Gastrocnemius medialis (tissue), 4 donors: ENCODE measurements at regions not wholly inside any gene's neighbourhood (a gene's known extent, or its start where the extent isn't known, plus 50 kb on each side); places are given as distances from the start of the nearest gene placed in this dataset.
"Not testable (repeated sequence)": the region's sequence is repeated elsewhere in the genome, so short reads cannot be mapped to it uniquely, and the experiment has no call there.

Experiments
- ATAC-seq, 2 donors: fragments of 150-250 bp; one replicate each; pipeline ENCODE4 v1.9.1; 2016
- DNase-seq, 2 donors: peaks; one replicate each; pipeline ENCODE4 v3.0.0-alpha.2; 2019
- H3K27ac ChIP-seq, 4 donors: fragments of 200-600 bp; sonication (generic); 1 replicate in 1 of 4; 2 replicates in 3 of 4; pipeline ENCODE4 v1.5.1; 2016 to 2018; ENCODE audit warnings: mild to moderate bottlenecking in 2 of 4, moderate library complexity in 1 of 4
- H3K27me3 ChIP-seq, 3 donors: fragments of 200-600 bp; sonication (generic) in 2 of 3; 1 replicate in 1 of 3; 2 replicates in 2 of 3; pipeline versions ENCODE4 v1.5.1 to v1.6.0; 2016 to 2019; ENCODE audit warnings: mild to moderate bottlenecking in 1 of 3, moderate library complexity in 1 of 3
- H3K36me3 ChIP-seq, 2 donors: fragments of 200-600 bp; sonication (generic) in 1 of 2; one replicate each; pipeline ENCODE4 v1.5.1; 2017 to 2018
- H3K4me1 ChIP-seq, 2 donors: fragments of 200-600 bp; sonication (generic) in 1 of 2; one replicate each; pipeline ENCODE4 v1.5.1; 2016 to 2017; ENCODE audit warnings: mild to moderate bottlenecking in 2 of 2
- H3K4me3 ChIP-seq, 4 donors: fragments of 200-600 bp; sonication (generic) in 3 of 4; 1 replicate in 1 of 4; 2 replicates in 3 of 4; pipeline ENCODE4 v1.5.1; 2016 to 2019; ENCODE audit warnings: mild to moderate bottlenecking in 2 of 4
- H3K9me3 ChIP-seq, 3 donors: fragments of 200-600 bp; sonication (generic) in 2 of 3; 1 replicate in 1 of 3; 2 replicates in 2 of 3; pipeline ENCODE4 v1.5.1; 2016 to 2019
- POLR2A ChIP-seq, 2 donors: fragments of 450-650 bp; IDR thresholded peaks; one replicate each; pipeline ENCODE4 v1.6.1; 2017; ENCODE audit warnings: antibody characterized with exemption in 2 of 2, mild to moderate bottlenecking in 2 of 2, moderate library complexity in 2 of 2
- in situ Hi-C, 4 donors: fragments of 200-750 bp; cut with MboI; loops; one replicate each; pipeline versions ENCODE4 v1.15.0 to v1.8.0; 2017; ENCODE audit warnings: low sequenced_read_pairs in 4 of 4
- intact Hi-C: fragments of 100-400 bp; cut with DNase I; formaldehyde crosslinking; loops from one replicate; pipeline ENCODE4 v1.15.1; 2023; ENCODE audit warnings: low total_unique reads
- TF ChIP-seq, protein P1 (sequence below), 5 experiments: fragments of 450-650 bp in 3 of 5; fragments of 200-600 bp in 2 of 5; sonication (generic) in 2 of 5; IDR thresholded peaks in 4 of 5; conservative IDR thresholded peaks in 1 of 5; 1 replicate in 4 of 5; 2 replicates in 1 of 5; pipeline ENCODE4 v1.5.1; 2016 to 2019; ENCODE audit warnings: antibody characterized with exemption in 5 of 5, mild to moderate bottlenecking in 3 of 5, moderate library complexity in 3 of 5

GRCh38 chr3:26004172-26004571 is 214.3 kb downstream of the OXSM start:
- TF ChIP-seq, protein P1, sequence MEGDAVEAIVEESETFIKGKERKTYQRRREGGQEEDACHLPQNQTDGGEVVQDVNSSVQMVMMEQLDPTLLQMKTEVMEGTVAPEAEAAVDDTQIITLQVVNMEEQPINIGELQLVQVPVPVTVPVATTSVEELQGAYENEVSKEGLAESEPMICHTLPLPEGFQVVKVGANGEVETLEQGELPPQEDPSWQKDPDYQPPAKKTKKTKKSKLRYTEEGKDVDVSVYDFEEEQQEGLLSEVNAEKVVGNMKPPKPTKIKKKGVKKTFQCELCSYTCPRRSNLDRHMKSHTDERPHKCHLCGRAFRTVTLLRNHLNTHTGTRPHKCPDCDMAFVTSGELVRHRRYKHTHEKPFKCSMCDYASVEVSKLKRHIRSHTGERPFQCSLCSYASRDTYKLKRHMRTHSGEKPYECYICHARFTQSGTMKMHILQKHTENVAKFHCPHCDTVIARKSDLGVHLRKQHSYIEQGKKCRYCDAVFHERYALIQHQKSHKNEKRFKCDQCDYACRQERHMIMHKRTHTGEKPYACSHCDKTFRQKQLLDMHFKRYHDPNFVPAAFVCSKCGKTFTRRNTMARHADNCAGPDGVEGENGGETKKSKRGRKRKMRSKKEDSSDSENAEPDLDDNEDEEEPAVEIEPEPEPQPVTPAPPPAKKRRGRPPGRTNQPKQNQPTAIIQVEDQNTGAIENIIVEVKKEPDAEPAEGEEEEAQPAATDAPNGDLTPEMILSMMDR (IDR thresholded peaks at IDR 0.05 in 4 of 5, conservative IDR thresholded peaks at IDR 0.05 in 1 of 5): no peak
- no peak for TF ChIP-seq POLR2A (IDR thresholded peaks at IDR 0.05)
- Histone ChIP-seq H3K4me3 (no peak overlapping the region), H3K36me3 (no peaks in the 10 kb centered on the region), H3K9me3 (peaks cover 0 to 3% (median 0%) of the 10 kb centered on the region in 3 donors), H3K27ac (no peak overlapping the region), H3K4me1 (no peaks in the 10 kb centered on the region), H3K27me3 (no peaks in the 10 kb centered on the region)
- ATAC-seq (no peak), DNase-seq (no peak)
- in situ Hi-C loops (no loop called here), intact Hi-C loops (no loop called here)

GRCh38 chr3:26011276-26011675 is 221.4 kb downstream of the OXSM start:
- DNase-seq: no peak
- in situ Hi-C loops (no loop called here), intact Hi-C loops (no loop called here)
- H3K4me1 ChIP-seq: no peaks in the 10 kb centered on the region
- H3K27ac ChIP-seq: no peak overlapping the region
- TF ChIP-seq, protein P1 (IDR thresholded peaks at IDR 0.05 in 4 of 5, conservative IDR thresholded peaks at IDR 0.05 in 1 of 5): no peak
- no peak for TF ChIP-seq POLR2A (IDR thresholded peaks at IDR 0.05)
- no peak overlapping the region for H3K4me3 ChIP-seq
- H3K9me3 ChIP-seq: no peaks in the 10 kb centered on the region
- no peak for ATAC-seq
- H3K27me3 ChIP-seq: no peaks in the 10 kb centered on the region
- H3K36me3 ChIP-seq: no peaks in the 10 kb centered on the region

DNA sequence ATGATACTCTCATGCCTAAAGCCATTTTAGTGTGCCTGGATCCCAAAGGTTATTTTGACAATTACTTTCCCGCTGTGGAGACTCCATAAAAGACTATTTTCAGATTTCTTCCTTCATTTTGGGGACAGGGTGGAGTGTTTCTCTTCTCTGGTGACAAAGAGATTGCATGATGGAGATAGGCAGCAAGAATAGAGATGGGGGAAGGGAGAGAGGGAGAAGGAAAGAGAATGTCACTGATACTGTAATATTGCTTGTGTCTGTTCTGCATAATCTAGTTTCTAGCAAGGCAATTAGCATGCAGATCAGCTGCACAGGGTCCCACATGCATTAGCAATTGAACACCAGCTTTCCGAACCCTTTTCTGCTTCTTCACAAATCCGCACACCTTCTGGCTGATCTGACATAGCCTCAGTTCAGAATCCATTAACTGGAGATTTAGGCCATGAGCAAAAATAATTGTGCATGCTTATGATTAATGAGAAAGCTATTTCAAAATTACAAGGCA is 222.4 kb downstream of the OXSM start:
- DNase-seq (no peak), ATAC-seq (no peak)
- intact Hi-C loops (no loop called here), in situ Hi-C loops (no loop called here)
- H3K36me3 ChIP-seq: no peaks in the 10 kb centered on the region
- TF ChIP-seq, protein P1 (IDR thresholded peaks at IDR 0.05 in 4 of 5, conservative IDR thresholded peaks at IDR 0.05 in 1 of 5): no peak
- TF ChIP-seq POLR2A (IDR thresholded peaks at IDR 0.05): no peak
- no peak overlapping the region for H3K4me3 ChIP-seq
- H3K27ac ChIP-seq: no peak overlapping the region
- no peaks in the 10 kb centered on the region for H3K27me3 ChIP-seq
- H3K9me3 ChIP-seq: no peaks in the 10 kb centered on the region
- no peaks in the 10 kb centered on the region for H3K4me1 ChIP-seq

GRCh38 chr3:26015752-26016151 is 225.9 kb downstream of the OXSM start:
- H3K9me3 ChIP-seq: no peaks in the 10 kb centered on the region
- no peak for ATAC-seq
- H3K4me3 ChIP-seq: no peak overlapping the region
- H3K36me3 ChIP-seq: no peaks in the 10 kb centered on the region
- H3K4me1 ChIP-seq: peaks cover 0 to 4% of the 10 kb centered on the region in 2 donors
- intact Hi-C loops (no loop called here), in situ Hi-C loops (no loop called here)
- TF ChIP-seq, protein P1 (IDR thresholded peaks at IDR 0.05 in 4 of 5, conservative IDR thresholded peaks at IDR 0.05 in 1 of 5): no peak
- no peak for DNase-seq
- H3K27ac ChIP-seq: no peak overlapping the region
- no peaks in the 10 kb centered on the region for H3K27me3 ChIP-seq

DNA sequence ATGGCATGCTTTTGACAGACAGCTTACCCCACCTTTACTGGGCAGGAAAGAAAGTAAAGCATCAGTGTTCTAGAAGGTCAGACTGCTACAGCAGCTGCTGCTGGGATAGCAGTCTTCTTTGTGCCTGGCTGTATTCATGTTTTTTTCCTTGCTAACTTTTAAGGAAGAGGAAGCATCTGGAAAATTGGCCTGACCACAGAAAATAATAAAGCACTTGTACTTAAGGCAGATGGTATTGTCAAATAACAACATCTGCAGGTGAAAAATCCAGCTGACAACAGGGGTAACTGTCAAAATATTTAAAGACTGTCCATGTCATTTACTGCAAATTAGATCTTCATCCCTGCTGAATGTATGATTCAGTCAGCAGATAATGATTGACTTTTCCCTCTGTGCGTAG is 229.0 kb downstream of the OXSM start:
- H3K27me3 ChIP-seq: no peaks in the 10 kb centered on the region
- in situ Hi-C loops (no loop called here), intact Hi-C loops (no loop called here)
- TF ChIP-seq POLR2A (IDR thresholded peaks at IDR 0.05): no peak
- TF ChIP-seq, protein P1 (IDR thresholded peaks at IDR 0.05 in 4 of 5, conservative IDR thresholded peaks at IDR 0.05 in 1 of 5): no peak
- no peak overlapping the region for H3K4me3 ChIP-seq
- DNase-seq (no peak), ATAC-seq (no peak)
- H3K4me1 ChIP-seq: peaks cover 0 to 4% of the 10 kb centered on the region in 2 donors
- no peak overlapping the region for H3K27ac ChIP-seq
- H3K9me3 ChIP-seq: no peaks in the 10 kb centered on the region
- no peaks in the 10 kb centered on the region for H3K36me3 ChIP-seq

DNA sequence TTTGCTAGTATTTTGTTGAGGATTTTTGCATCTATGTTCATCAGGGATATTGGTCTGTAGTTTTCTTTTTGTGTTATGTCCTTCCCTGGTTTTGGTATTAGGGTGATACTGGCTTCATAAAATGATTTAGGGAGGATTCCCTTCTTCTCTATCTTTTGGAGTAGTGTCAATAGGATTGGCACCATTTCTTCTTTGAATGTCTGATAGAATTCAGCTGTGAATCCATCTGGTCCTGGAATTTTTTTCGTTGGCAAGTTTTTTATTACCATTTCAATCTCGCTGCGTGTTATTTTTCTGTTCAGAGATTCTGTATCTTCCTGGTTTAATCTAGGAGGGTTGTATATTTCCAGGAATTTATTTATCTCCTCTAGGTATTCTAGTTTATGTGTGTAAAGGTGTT is 234.3 kb downstream of the OXSM start:
- in situ Hi-C loops, H3K27ac ChIP-seq, H3K4me1 ChIP-seq, DNase-seq, ATAC-seq, H3K27me3 ChIP-seq, H3K4me3 ChIP-seq, H3K36me3 ChIP-seq, intact Hi-C loops, H3K9me3 ChIP-seq: not testable (repeated sequence)
